OCI-LY1 (cell line): ENCODE measurements at regions not wholly inside any gene's neighbourhood (a gene's known extent, or its start where the extent isn't known, plus 50 kb on each side); places are given as distances from the start of the nearest gene placed in this dataset.
"Not testable (repeated sequence)": the region's sequence is repeated elsewhere in the genome, so short reads cannot be mapped to it uniquely, and the experiment has no call there.

Source experiments
- H2AFZ ChIP-seq: fragments of 200-600 bp; sonication (generic), shearing (Covaris generic); 2 replicates; pipeline ENCODE4 v1.6.0; 2014; ENCODE audit warnings: antibody characterized with exemption, mild to moderate bottlenecking, low read length
- H3F3A ChIP-seq: fragments of 200-600 bp; sonication (generic), shearing (Covaris generic); 2 replicates; pipeline ENCODE4 v1.6.0; 2014; ENCODE audit warnings: mild to moderate bottlenecking, antibody characterized with exemption, low read length, moderate library complexity; ENCODE audit not compliant: insufficient read depth
- H3K27ac ChIP-seq: fragments of 200-600 bp; sonication (generic); 2 replicates; pipeline ENCODE4 v1.5.1; 2014; ENCODE audit warnings: low read length, mixed run types, mild to moderate bottlenecking, low read depth; ENCODE audit not compliant: poor library complexity, severe bottlenecking
- H3K27me3 ChIP-seq: fragments of 200-600 bp; sonication (generic); 2 replicates; pipeline ENCODE4 v1.6.0; 2014; ENCODE audit warnings: antibody characterized with exemption, mild to moderate bottlenecking, low read length, moderate library complexity; ENCODE audit not compliant: insufficient read depth
- H3K36me3 ChIP-seq: fragments of 200-600 bp; sonication (generic); 2 replicates; pipeline ENCODE4 v1.6.1; 2014; ENCODE audit warnings: mild to moderate bottlenecking, antibody characterized with exemption, low read length, moderate library complexity, mixed read lengths; ENCODE audit not compliant: insufficient read depth
- H3K4me1 ChIP-seq: fragments of 200-600 bp; sonication (generic); 2 replicates; pipeline ENCODE4 v1.5.1; 2014; ENCODE audit warnings: mild to moderate bottlenecking, low read length, moderate library complexity; ENCODE audit not compliant: insufficient read depth, severe bottlenecking
- H3K4me2 ChIP-seq: fragments of 200-600 bp; sonication (generic), shearing (Covaris generic); 2 replicates; pipeline ENCODE4 v1.6.1; 2014; ENCODE audit warnings: low read length
- H3K4me3 ChIP-seq: fragments of 200-600 bp; sonication (generic); 2 replicates; pipeline ENCODE4 v1.5.1; 2014; ENCODE audit warnings: low read length, low read depth, mild to moderate bottlenecking, mixed read lengths; ENCODE audit not compliant: poor library complexity, severe bottlenecking
- H3K79me2 ChIP-seq: fragments of 200-600 bp; shearing (Covaris generic); 2 replicates; pipeline ENCODE4 v1.6.1; 2016; ENCODE audit warnings: mixed run types, low read length, mixed read lengths; ENCODE audit not compliant: insufficient read depth
- H3K9ac ChIP-seq: fragments of 200-600 bp; sonication (generic), shearing (Covaris generic); 2 replicates; pipeline ENCODE4 v1.6.1; 2014; ENCODE audit warnings: mild to moderate bottlenecking, low read length, mixed read lengths
- H3K9me2 ChIP-seq: fragments of 200-600 bp; sonication (generic), shearing (Covaris generic); 2 replicates; pipeline ENCODE4 v1.6.1; 2014; ENCODE audit warnings: low read depth, mild to moderate bottlenecking, low read length, mixed read lengths
- H3K9me3 ChIP-seq: fragments of 200-600 bp; shearing (Covaris generic); 2 replicates; pipeline ENCODE4 v1.6.1; 2014; ENCODE audit warnings: low read length, mixed read lengths
- H4K20me1 ChIP-seq: fragments of 200-600 bp; sonication (generic), shearing (Covaris generic); 2 replicates; pipeline ENCODE4 v1.6.0; 2016; ENCODE audit warnings: mild to moderate bottlenecking, low read length; ENCODE audit not compliant: insufficient read depth
- EZH2 ChIP-seq: fragments of 200-600 bp; sonication (generic), shearing (Covaris generic); IDR thresholded peaks from 2 replicates; pipeline ENCODE4 v1.8.0; 2017; ENCODE audit warnings: borderline replicate concordance, mixed run types, mild to moderate bottlenecking, antibody characterized with exemption, low read length, moderate library complexity, mixed read lengths
- TF ChIP-seq, protein P1 (sequence below): fragments of 200-600 bp; sonication (generic), shearing (Covaris generic); IDR thresholded peaks from 2 replicates; pipeline ENCODE4 v1.5.1; 2017; ENCODE audit warnings: mild to moderate bottlenecking, antibody characterized with exemption, low read length, moderate library complexity, mixed read lengths

DNA sequence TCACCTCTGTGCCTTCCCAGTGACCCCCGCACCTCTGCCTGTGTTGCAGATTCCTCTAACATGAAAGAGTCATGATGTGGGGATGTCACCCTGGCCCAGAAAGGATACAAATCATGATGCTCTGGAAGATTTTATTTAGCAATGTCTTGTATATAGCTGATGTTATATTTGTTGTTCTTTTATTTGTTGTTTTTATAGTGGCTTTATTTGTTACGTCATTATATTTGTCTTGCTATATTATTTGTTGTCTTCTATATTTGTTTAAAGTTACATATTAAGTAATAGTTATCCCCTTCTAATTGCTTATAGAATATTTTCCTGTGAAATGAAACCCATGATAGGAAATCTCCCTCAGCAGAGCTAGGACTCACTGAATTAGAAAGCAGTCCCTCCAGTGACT is 1149.2 kb downstream of the UQCRFS1 start:
- no peaks in the 10 kb centered on the region for H3K9me3 ChIP-seq
- H3K27me3 ChIP-seq: no peaks in the 10 kb centered on the region
- H3K4me1 ChIP-seq: no peaks in the 10 kb centered on the region
- no peak overlapping the region for H3K4me3 ChIP-seq
- H4K20me1 ChIP-seq: no peaks in the 10 kb centered on the region
- H2AFZ ChIP-seq: no peak overlapping the region
- H3F3A ChIP-seq: no peaks in the 10 kb centered on the region
- no peak overlapping the region for H3K27ac ChIP-seq
- TF ChIP-seq EZH2: no peak
- TF ChIP-seq, protein P1, sequence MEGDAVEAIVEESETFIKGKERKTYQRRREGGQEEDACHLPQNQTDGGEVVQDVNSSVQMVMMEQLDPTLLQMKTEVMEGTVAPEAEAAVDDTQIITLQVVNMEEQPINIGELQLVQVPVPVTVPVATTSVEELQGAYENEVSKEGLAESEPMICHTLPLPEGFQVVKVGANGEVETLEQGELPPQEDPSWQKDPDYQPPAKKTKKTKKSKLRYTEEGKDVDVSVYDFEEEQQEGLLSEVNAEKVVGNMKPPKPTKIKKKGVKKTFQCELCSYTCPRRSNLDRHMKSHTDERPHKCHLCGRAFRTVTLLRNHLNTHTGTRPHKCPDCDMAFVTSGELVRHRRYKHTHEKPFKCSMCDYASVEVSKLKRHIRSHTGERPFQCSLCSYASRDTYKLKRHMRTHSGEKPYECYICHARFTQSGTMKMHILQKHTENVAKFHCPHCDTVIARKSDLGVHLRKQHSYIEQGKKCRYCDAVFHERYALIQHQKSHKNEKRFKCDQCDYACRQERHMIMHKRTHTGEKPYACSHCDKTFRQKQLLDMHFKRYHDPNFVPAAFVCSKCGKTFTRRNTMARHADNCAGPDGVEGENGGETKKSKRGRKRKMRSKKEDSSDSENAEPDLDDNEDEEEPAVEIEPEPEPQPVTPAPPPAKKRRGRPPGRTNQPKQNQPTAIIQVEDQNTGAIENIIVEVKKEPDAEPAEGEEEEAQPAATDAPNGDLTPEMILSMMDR: no peak
- no peaks in the 10 kb centered on the region for H3K36me3 ChIP-seq
- H3K9me2 ChIP-seq: no peaks in the 10 kb centered on the region
- no peak overlapping the region for H3K4me2 ChIP-seq
- no peak overlapping the region for H3K9ac ChIP-seq
- no peaks in the 10 kb centered on the region for H3K79me2 ChIP-seq

DNA sequence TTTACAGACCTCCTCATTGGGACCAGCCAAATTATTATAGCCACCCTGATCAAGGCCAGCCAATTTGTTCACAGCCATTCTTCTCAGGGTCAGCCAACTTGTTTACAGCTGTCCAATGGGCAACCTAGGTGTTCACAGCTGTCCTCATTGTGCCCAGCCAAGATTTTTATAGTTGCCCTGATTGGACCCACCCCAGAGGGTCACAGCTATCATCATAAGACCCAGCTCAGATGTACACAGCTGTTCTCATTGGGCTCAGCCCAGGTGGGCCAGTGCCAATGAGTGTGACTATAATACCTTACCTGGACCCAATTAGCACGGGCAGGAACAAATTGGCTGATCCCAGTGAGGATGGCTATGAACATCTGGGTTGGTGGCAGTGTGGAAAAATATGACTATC is 1151.8 kb downstream of the UQCRFS1 start:
- H2AFZ ChIP-seq: no peak overlapping the region
- H3F3A ChIP-seq: no peaks in the 10 kb centered on the region
- no peaks in the 10 kb centered on the region for H3K36me3 ChIP-seq
- H3K9me3 ChIP-seq: no peaks in the 10 kb centered on the region
- H3K4me1 ChIP-seq: no peaks in the 10 kb centered on the region
- no peak overlapping the region for H3K4me2 ChIP-seq
- no peak for TF ChIP-seq EZH2
- TF ChIP-seq, protein P1: no peak
- H3K9me2 ChIP-seq: no peaks in the 10 kb centered on the region
- no peak overlapping the region for H3K27ac ChIP-seq
- H3K79me2 ChIP-seq: no peaks in the 10 kb centered on the region
- H4K20me1 ChIP-seq: no peaks in the 10 kb centered on the region
- H3K27me3 ChIP-seq: no peaks in the 10 kb centered on the region
- no peak overlapping the region for H3K4me3 ChIP-seq
- H3K9ac ChIP-seq: no peak overlapping the region

DNA sequence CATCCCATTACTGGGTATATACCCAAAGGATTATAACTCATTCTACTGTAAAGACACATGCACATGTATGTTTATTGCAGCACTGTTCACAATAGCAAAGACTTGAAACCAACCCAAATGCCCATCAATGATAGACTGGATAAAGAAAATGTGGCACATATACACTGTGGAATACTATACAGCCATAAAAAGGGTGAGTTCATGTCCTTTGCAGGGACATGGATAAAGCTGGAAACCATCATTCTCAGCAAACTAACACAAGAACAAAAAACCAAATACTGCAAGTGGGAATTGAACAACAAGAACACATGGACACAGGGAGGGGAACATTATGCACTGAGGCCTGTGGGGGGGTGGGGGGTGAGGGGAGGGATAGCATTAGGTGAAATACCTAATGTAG is 1155.9 kb downstream of the UQCRFS1 start:
- H4K20me1 ChIP-seq, H2AFZ ChIP-seq, H3K4me1 ChIP-seq, H3K4me3 ChIP-seq, H3K27ac ChIP-seq, H3K27me3 ChIP-seq, H3K36me3 ChIP-seq, H3K9me2 ChIP-seq, H3K9ac ChIP-seq, H3F3A ChIP-seq, H3K9me3 ChIP-seq, H3K79me2 ChIP-seq, H3K4me2 ChIP-seq: not testable (repeated sequence)

DNA sequence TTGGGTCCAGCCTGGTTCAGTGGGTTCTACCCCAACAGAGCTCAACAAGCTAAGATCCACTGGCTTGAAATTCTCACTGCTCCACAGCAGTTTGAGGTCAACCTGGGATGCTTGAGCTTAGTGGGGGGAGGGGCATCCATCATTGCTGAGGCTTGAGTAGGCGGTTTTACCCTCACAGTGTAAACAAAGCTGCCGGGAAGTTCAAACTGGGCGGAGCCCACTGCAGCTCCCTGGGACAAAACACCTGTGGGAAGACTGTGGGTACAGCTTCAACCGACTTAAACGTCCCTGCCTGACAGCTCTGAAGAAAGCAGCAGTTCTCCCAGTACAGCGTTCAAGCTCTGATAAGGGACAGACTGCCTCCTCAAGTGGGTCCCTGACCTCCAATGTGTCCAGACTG is 1161.9 kb downstream of the UQCRFS1 start:
- H3K4me2 ChIP-seq: no peak overlapping the region
- no peak for TF ChIP-seq EZH2
- TF ChIP-seq, protein P1: no peak
- no peak overlapping the region for H3K9ac ChIP-seq
- no peak overlapping the region for H2AFZ ChIP-seq
- H3K27ac ChIP-seq: no peak overlapping the region
- H3F3A ChIP-seq: no peaks in the 10 kb centered on the region
- H3K79me2 ChIP-seq: no peaks in the 10 kb centered on the region
- no peak overlapping the region for H3K4me3 ChIP-seq
- no peaks in the 10 kb centered on the region for H3K36me3 ChIP-seq
- H3K4me1 ChIP-seq: no peaks in the 10 kb centered on the region
- no peaks in the 10 kb centered on the region for H3K27me3 ChIP-seq
- no peaks in the 10 kb centered on the region for H4K20me1 ChIP-seq
- no peaks in the 10 kb centered on the region for H3K9me3 ChIP-seq
- H3K9me2 ChIP-seq: no peaks in the 10 kb centered on the region
